Right ventricle myocardium inferior (tissue), 1 donor: ENCODE measurements at regions not wholly inside any gene's neighbourhood (a gene's known extent, or its start where the extent isn't known, plus 50 kb on each side); places are given as distances from the start of the nearest gene placed in this dataset. TPM values are rescaled to one million over a fixed set of nuclear protein-coding genes. Genes with fewer than 3 reads are reported as not detected.

Experiments
- ATAC-seq: fragments of 200-7000 bp; cut with Tn5 transposase; one replicate; pipeline ENCODE4 v1.9.1; 2020; ENCODE audit warnings: mild to moderate bottlenecking, moderate library complexity
- DNase-seq: peaks from one replicate; pipeline ENCODE4 v3.0.0; 2021; ENCODE audit errors: missing footprints
- intact Hi-C: fragments of 100-400 bp; cut with DNase I; formaldehyde crosslinking; loops from one replicate; pipeline ENCODE4 v1.11.0; 2022
- microRNA-seq: library from miRNA; unstranded; fragments of <30 nt; microRNA quantifications from one replicate; pipeline ENCODE4 v1.2.0, GENCODE V29; 2020
- donor health status: DM: no; HTN: yes; CAD: no; lungs with severe emphysema.

DNA sequence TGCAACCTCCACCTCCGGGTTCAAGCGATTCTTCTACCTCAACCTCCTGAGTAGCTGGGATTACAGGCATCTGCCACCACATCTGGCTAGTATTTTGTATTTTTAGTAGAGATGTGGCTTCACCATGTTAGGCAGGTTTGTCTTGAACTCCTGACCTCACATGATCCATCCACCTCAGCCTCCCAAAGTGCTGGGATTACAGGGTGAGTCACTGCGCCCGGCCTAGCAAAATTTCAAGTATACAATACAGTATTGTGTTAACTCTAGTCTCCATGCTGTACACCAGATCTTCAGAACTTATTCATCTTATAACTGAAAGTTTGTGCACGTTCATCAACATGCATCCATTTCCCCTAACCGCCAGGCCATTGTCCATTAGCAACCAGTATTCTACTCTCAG lies 115.1 kb upstream of the MDGA2 start:
- intact Hi-C loops, result no loop called here
- no peak for DNase-seq
- ATAC-seq, result no peak

DNA sequence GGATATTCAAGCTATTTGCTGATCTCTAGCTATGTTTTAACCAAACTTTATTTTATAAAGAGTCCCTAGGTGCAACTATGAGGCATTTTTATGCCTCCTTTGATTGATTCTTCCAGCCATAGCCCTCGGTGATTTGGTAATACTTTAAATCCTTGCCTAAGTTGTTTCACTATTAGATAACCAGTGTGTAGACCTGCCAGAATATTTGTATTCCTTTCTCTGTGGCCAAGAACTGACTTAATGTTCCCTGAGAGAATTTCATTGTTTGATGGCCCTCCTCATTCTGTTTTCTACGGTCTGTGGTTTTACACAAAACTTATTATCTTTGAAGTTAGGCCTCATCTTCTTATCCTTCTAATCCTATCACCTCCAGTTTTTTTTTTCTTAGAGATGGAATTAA lies 109.7 kb upstream of the MDGA2 start:
- no peak for DNase-seq
- intact Hi-C loops, result no loop called here
- no peak for ATAC-seq

GRCh38 chr14:47778631-47779030 lies 103.2 kb upstream of the MDGA2 start:
- DNase-seq, result no peak
- ATAC-seq, result no peak

DNA sequence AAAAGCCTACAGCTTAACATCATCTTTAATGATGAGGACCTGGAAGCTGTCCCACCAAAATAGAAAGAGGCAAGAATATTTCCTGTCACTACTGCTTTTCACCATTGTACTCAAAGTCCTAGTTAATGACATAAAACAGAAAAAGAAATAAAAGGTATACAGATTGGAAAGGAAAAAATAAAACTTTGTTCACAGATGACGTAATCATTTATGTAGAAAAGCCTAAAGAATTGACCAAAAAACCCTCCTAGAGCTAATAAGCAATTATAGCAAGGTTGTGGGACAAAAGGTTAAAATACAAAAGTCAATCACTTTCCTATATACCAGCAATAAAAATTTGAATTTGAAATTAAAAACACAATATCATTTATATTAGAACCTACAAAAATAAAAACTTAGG lies 97.2 kb upstream of the MDGA2 start:
- intact Hi-C loops, result no loop called here
- DNase-seq (no peak), ATAC-seq (no peak)

More at GRCh38 chr14:47778631-47779030, 103.2 kb upstream of the MDGA2 start:
- intact Hi-C loops, result no loop called here

- intact Hi-C loops, result no loop called here
- ATAC-seq, result no peak
- no peak for DNase-seq
Measured at GRCh38 chr14:47763188-47763854, 87.9 kb upstream of the MDGA2 start.

DNA sequence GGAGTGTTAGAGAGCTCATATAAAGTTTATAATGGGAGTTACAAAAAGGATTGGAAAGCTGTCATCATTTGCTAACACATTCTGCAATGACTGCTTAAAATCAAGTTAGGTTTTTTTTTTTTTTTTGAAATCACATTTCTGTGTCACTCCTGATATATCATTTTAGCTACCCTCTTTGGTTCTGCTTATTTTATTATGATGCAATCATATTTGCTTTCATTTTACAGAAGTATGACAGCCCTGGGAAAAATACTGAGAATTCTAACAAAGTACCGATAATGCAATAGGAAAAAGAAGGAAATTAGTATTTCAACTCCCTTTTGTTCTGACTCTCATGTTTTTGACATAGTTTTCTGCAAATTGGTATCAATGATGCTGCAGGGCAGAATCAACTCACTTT lies 71.6 kb upstream of the MDGA2 start:
- DNase-seq, result no peak
- ATAC-seq, result no peak
- intact Hi-C loops, result no loop called here

DNA sequence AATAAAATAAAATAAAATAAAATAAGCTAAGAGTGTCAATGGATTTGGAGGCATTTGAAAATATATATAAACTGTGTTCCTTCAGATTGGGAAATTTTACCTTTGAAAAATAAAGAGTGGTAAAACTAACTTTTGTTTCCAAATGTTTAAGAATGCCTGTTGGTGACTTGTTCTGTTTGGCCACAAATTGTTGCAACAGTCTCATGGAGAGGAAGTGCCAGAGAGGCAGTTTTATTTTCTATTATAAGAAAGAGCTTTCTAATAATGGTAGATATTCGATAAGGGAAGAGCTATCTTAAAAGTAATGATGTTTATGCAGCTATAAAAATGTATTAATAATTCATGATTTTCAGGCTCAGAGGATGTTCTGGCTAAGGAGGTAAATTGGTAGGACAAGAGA lies 68.8 kb upstream of the MDGA2 start:
- intact Hi-C loops, result no loop called here
- ATAC-seq, result no peak
- DNase-seq, result no peak

- intact Hi-C loops, result no loop called here
- ATAC-seq (no peak), DNase-seq (no peak)
Measured at GRCh38 chr14:47739541-47739940, 64.1 kb upstream of the MDGA2 start.

- intact Hi-C loops, result no loop called here
- ATAC-seq (no peak), DNase-seq (no peak)
Measured at GRCh38 chr14:47730296-47730695, 54.9 kb upstream of the MDGA2 start.

Small RNA genes in the stretch of these regions (microRNA-seq; reads per million reads assigned to microRNA genes)
- gene MIR548Y, result not detected
